ENCODE measurements at regions not wholly inside any gene's neighbourhood (a gene's known extent, or its start where the extent isn't known, plus 50 kb on each side); places are given as distances from the start of the nearest gene placed in this dataset.
"Not testable (repeated sequence)": the region's sequence is repeated elsewhere in the genome, so short reads cannot be mapped to it uniquely, and the experiment has no call there.

GRCh38 chr17:5911919-5912318 is 158.3 kb upstream of the WSCD1 start:
- DNase-seq: no peak

GRCh38 chr17:5913032-5913531 is 157.1 kb upstream of the WSCD1 start:
- DNase-seq: no peak

DNA sequence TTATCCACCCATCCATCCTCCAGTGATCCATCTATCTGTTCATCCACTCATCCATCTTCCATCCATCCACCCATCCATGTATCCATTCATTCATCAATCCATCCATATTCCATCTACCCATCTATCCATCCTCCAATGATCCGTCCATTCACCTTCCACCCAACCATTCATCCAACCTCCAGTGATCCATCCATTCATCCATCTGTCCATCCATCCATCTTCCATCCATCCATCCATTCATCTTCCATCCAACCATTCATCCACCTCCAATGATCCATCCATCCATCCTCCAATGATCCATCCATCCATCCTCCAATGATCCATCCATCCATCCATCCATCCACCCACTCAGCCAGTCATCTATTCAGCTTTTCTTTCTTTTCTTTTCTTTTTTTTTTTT is 156.5 kb upstream of the WSCD1 start:
- DNase-seq: no peak

- no peak for DNase-seq
These were observed 154.8 kb upstream of the WSCD1 start for GRCh38 chr17:5915337-5915736.

- no peak for DNase-seq
These were observed 151.1 kb upstream of the WSCD1 start for GRCh38 chr17:5919089-5919488.

GRCh38 chr17:5921512-5922282 is 148.5 kb upstream of the WSCD1 start:
- no peak for DNase-seq

- no peak for DNase-seq
These were observed 147.7 kb upstream of the WSCD1 start for GRCh38 chr17:5922476-5922875.

DNA sequence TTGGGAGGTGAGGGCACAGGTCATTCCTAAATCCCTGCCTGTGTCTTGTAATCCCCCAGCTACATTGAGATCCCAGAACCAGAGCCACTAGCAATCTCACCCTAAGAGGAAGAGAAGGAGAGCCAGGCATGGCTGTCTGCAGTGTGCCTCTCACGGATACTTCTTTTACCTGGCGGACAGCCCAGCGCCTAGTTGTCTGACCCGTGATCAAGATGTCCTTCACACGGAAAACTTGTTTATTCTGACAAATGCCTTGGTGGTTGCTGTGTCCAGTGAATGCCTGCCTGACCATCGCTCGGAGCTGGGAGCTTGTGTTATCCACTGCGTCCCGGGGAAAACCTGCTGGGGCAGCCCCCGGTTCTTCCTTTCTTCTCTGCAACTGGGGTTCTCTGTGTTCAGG is 140.5 kb upstream of the WSCD1 start:
- DNase-seq: no peak

DNA sequence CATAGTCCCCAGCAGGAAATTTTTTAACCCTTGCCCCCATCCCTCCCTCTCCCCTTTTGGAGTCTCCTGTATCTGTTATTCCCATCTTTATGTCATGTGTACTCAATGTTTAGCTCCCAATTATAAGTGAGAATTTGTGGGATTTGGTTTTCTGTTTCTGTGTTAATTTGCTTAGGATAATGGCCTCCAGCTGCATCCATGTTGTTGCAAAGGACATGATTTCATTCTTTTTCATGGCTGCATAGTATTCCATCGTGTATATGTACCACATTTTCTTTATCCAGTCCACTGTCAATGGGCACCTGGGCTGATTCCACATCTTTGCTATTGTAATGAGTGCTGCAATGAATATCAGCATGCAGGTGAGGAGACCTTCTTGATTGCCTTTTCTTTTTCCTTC is 139.6 kb upstream of the WSCD1 start:
- DNase-seq: not testable (repeated sequence)

DNA sequence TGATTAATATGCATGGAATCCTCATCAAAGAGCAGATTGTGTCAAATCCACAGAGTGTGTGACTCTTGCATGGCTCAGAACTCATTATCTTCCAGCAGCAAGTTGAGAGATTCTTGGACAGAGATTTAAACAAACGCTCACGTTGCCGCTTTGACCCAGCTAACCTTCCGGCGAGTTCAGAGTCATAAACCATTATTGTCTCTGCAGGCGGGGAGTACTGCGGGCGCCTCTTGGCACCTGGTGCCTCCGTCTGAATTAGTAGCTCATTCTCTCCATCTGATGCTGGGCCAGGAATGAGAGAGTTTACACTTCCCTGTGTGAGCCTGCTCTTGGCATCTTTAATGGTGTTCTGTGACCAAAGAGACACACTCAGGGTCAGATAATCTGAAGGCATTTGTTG is 138.6 kb upstream of the WSCD1 start:
- DNase-seq: no peak

DNA sequence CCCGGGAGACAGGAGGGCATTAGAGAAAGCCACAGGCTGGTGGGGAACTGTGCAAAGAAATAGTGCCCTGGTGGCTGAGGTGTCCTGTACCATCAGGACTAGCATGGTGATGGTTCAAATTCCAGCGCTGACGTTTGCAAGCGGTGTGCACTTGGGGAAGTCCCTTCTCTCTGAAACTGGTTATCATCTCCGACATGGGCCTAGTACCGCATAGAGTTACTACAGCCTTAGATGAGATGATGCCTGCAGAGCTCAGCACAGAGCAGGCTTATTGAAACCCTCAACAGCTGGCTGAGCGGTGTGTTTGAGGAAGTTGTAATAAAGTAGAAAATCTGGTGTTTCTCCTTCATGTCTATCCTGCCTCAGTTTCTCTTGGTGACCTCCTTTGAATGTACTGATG is 136.7 kb upstream of the WSCD1 start:
- DNase-seq: no peak

- no peak for DNase-seq
These were observed 128.9 kb upstream of the WSCD1 start for GRCh38 chr17:5941258-5941657.

- DNase-seq: no peak
These were observed 127.5 kb upstream of the WSCD1 start for GRCh38 chr17:5942687-5943086.

DNA sequence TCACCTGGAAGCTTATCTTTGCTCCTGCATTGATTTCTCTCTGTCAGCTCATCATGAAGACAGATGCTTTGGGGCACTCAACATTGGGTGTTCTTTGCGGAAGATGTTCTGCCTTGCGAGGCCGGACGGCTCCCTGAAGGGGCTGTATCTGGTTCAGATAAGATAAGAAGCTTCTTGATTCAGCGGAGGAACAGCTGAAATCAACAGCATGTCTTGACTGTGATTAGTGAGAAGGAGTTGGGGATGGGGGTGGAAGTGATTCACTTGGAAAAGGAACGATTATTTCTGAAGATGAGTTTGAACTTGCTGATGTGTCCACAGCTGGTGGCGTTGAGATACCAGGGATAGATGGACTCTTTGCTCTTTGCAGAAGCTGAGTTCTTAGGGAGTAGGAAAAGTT is 126.9 kb upstream of the WSCD1 start:
- DNase-seq: no peak

GRCh38 chr17:5943982-5944381 is 126.2 kb upstream of the WSCD1 start:
- DNase-seq: no peak

GRCh38 chr17:5947701-5948180 is 122.4 kb upstream of the WSCD1 start:
- no peak for DNase-seq

DNA sequence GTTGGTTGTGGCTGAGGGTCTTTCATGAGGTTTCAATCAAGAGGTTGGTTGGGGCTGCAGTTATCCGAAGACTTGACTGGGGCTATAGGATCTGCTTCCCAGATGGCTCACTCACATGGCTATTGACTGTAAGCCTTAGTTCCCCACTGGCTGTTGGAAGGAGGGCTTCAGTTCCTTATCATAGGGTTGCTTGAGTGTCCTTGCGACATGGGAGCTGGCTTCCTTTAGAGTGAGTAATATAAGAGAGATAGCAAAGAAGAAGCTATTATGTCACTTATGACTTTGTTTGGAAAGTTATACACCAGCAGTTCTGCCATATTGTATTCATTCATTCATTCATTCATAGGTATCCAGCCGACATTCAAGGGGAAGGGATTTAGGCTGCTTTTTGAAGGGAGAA is 121.4 kb upstream of the WSCD1 start:
- DNase-seq: no peak

GRCh38 chr17:5950878-5951277 is 119.3 kb upstream of the WSCD1 start:
- no peak for DNase-seq

GRCh38 chr17:5951912-5952311 is 118.3 kb upstream of the WSCD1 start:
- DNase-seq: no peak

DNA sequence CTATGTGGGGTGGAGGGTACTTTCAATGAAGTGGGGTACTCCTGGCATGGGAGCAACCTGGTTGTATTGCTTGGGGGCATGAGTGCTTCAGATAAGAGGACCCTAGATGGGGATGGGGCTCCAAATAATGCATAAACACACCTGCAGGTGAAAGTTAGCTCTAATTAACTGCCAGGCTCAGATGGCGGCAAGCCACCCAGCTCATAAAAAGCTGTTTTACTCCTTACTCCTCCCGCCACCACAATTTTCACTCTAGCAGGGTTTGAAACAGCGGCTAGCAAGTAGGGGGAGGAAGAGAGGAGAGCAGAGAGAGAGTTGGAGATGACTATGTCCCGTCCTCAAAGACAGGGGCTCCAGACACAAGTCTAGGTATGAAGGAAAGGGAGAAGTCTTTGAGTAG is 117.7 kb upstream of the WSCD1 start:
- no peak for DNase-seq

- DNase-seq: no peak
These were observed 114.4 kb upstream of the WSCD1 start for GRCh38 chr17:5955764-5956163.

- DNase-seq: no peak
These were observed 111.3 kb upstream of the WSCD1 start for GRCh38 chr17:5958850-5959249.

- no peak for DNase-seq
These were observed 107.8 kb upstream of the WSCD1 start for GRCh38 chr17:5962371-5962770.

DNA sequence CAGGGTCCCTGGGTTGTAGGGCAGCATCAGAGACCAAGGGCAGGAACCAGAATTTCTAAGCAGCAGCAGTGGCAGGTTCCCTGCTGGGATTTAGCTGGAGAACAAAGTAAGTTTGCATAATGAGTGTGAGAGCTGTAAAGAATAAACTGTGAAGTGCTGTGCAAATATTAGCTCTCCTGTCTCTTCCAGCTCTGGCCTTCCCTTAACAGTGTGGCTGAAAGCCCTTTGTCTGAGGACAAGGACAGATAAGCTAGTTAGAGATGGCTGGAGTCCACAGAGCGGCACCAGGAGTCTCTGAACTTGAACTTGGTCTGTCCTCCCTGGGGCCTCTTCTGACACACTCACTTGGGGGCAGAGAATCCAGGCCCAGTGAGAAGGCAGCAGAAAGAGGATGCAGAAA is 98.2 kb upstream of the WSCD1 start:
- no peak for DNase-seq

- DNase-seq: no peak
These were observed 96.8 kb upstream of the WSCD1 start for GRCh38 chr17:5973410-5973809.
